Naive thymus-derived CD4-positive, alpha-beta T cell (primary cell): ENCODE measurements at regions not wholly inside any gene's neighbourhood (a gene's known extent, or its start where the extent isn't known, plus 50 kb on each side); places are given as distances from the start of the nearest gene placed in this dataset.
"Not testable (repeated sequence)": the region's sequence is repeated elsewhere in the genome, so short reads cannot be mapped to it uniquely, and the experiment has no call there.

ENCODE experiments used
- ATAC-seq: fragments of 150-1000 bp; cut with Tn5 transposase; 2 replicates; pipeline ENCODE4 v1.10.0; 2021; ENCODE audit warnings: mild to moderate bottlenecking, moderate library complexity
- CTCF ChIA-PET: fragments of 350-600 bp; sonication (Branson Sonifier 250); formaldehyde crosslinking; loops from one replicate; lab custom pipeline; 2021; ENCODE audit warnings: antibody characterized with exemption; lab: Charles Lee
- POLR2A ChIA-PET: fragments of 350-600 bp; sonication (Branson Sonifier 250); formaldehyde crosslinking; loops from one replicate; lab custom pipeline; 2021; ENCODE audit warnings: antibody characterized with exemption, inconsistent platforms; lab: Charles Lee
- DNase-seq, 9 donors: peaks; one replicate each; pipeline versions ENCODE4 v3.0.0 to v3.0.0-alpha.2; 2020 to 2022; ENCODE audit warnings: mixed read lengths in 1 of 9
- H3K27ac ChIP-seq: one replicate; pipeline ENCODE4 v1.7.0; 2013; ENCODE audit warnings: mild to moderate bottlenecking, low read depth, low read length, moderate library complexity
- H3K27me3 ChIP-seq, 2 donors: one replicate each; pipeline ENCODE4 v1.7.0; 2013; ENCODE audit warnings: low read length in 2 of 2, mild to moderate bottlenecking in 2 of 2, moderate library complexity in 2 of 2; ENCODE audit not compliant: control insufficient read depth in 2 of 2, insufficient read depth in 2 of 2
- H3K36me3 ChIP-seq, 3 experiments: 1 replicate in 2 of 3; 2 replicates in 1 of 3; pipeline ENCODE4 v1.7.0; 2013; ENCODE audit warnings: low read length in 3 of 3, mild to moderate bottlenecking in 3 of 3, moderate library complexity in 1 of 3; ENCODE audit not compliant: insufficient read depth in 3 of 3, control insufficient read depth in 2 of 3
- H3K4me1 ChIP-seq, 2 donors: one replicate each; pipeline ENCODE4 v1.7.0; 2013; ENCODE audit warnings: low read length in 2 of 2, mild to moderate bottlenecking in 2 of 2, moderate library complexity in 1 of 2; ENCODE audit not compliant: control insufficient read depth in 2 of 2, insufficient read depth in 2 of 2
- H3K4me3 ChIP-seq: 2 replicates; pipeline ENCODE4 v1.7.0; 2013; ENCODE audit warnings: mild to moderate bottlenecking, low read length
- H3K9me3 ChIP-seq, 3 experiments: 1 replicate in 2 of 3; 2 replicates in 1 of 3; pipeline ENCODE4 v1.7.0; 2013; ENCODE audit warnings: low read length in 3 of 3; ENCODE audit not compliant: control insufficient read depth in 2 of 3
- H3K27ac Mint-ChIP-seq, 9 donors: one replicate each; pipeline ENCODE4 v1.8.0; 2020 to 2022; ENCODE audit warnings: mixed read lengths in 9 of 9, mild to moderate bottlenecking in 8 of 9, moderate library complexity in 5 of 9, inconsistent platforms in 2 of 9
- H3K27me3 Mint-ChIP-seq, 5 donors: one replicate each; pipeline ENCODE4 v1.8.0; 2021 to 2022; ENCODE audit warnings: mixed read lengths in 5 of 5, mild to moderate bottlenecking in 1 of 5
- H3K36me3 Mint-ChIP-seq, 5 donors: one replicate each; pipeline ENCODE4 v1.8.0; 2020 to 2022; ENCODE audit warnings: mixed read lengths in 5 of 5, mild to moderate bottlenecking in 3 of 5, inconsistent platforms in 1 of 5
- H3K4me1 Mint-ChIP-seq, 7 donors: one replicate each; pipeline ENCODE4 v1.8.0; 2020 to 2022; ENCODE audit warnings: mixed read lengths in 7 of 7, mild to moderate bottlenecking in 3 of 7, inconsistent platforms in 1 of 7
- H3K4me3 Mint-ChIP-seq, 10 donors: one replicate each; pipeline ENCODE4 v1.8.0; 2020 to 2022; ENCODE audit warnings: mild to moderate bottlenecking in 10 of 10, mixed read lengths in 10 of 10, moderate library complexity in 6 of 10, inconsistent platforms in 2 of 10
- H3K9me3 Mint-ChIP-seq, 11 donors: one replicate each; pipeline ENCODE4 v1.8.0; 2020 to 2022; ENCODE audit warnings: mixed read lengths in 11 of 11, mild to moderate bottlenecking in 4 of 11, inconsistent platforms in 1 of 11, moderate library complexity in 1 of 11
- intact Hi-C, 2 donors: fragments of 100-400 bp; cut with micrococcal nuclease; formaldehyde crosslinking; loops; one replicate each; pipeline ENCODE4 v1.15.1; 2023

- ATAC-seq (no peak), DNase-seq (no peak)
- Mint-ChIP-seq H3K9me3 (peaks cover 0 to 11% (median 0%) of the 10 kb centered on the region in 11 donors), H3K36me3 (no peaks in the 10 kb centered on the region), H3K4me3 (no peak overlapping the region), H3K27me3 (peaks cover 0 to 2% (median 0%) of the 10 kb centered on the region in 5 donors), H3K27ac (peak overlapping the region in 1 of 9 donors; percentile 62), H3K4me1 (peaks cover 9 to 33% (median 21%) of the 10 kb centered on the region in 7 donors)
- Histone ChIP-seq H3K36me3 (no peaks in the 10 kb centered on the region), H3K27me3 (no peaks in the 10 kb centered on the region), H3K27ac (no peak overlapping the region), H3K4me1 (peaks cover 0 to 4% of the 10 kb centered on the region in 2 donors), H3K9me3 (no peaks in the 10 kb centered on the region), H3K4me3 (no peak overlapping the region)
- ChIA-PET POLR2A (interaction anchor here (0.6 kb wide), 1 partner anchor 109 kb away, joined by 3 read pairs; no protein-coding TSS in a partner anchor), CTCF (no interaction called here)
- intact Hi-C loops = loop anchor here in 1 of 2 donors (10.0 kb wide), 1 partner anchor 73 kb away; no protein-coding TSS in a partner anchor
Measured at GRCh38 chr2:391696-392095, 103.8 kb upstream of the ALKAL2 start.

GRCh38 chr2:390959-391358 is 103.1 kb upstream of the ALKAL2 start:
- DNase-seq (no peak), ATAC-seq (no peak)
- intact Hi-C loops = loop anchor here in 1 of 2 donors (10.0 kb wide), 1 partner anchor 74 kb away; no protein-coding TSS in a partner anchor
- H3K4me3 ChIP-seq = no peak overlapping the region
- ChIA-PET POLR2A (interaction anchor here (0.6 kb wide), 1 partner anchor 109 kb away, joined by 3 read pairs; no protein-coding TSS in a partner anchor), CTCF (no interaction called here)
- peaks cover 0 to 4% of the 10 kb centered on the region in 2 donors for H3K4me1 ChIP-seq
- Mint-ChIP-seq H3K36me3 (no peaks in the 10 kb centered on the region), H3K4me1 (peaks cover 9 to 33% (median 21%) of the 10 kb centered on the region in 7 donors), H3K27ac (peak overlapping the region in 1 of 9 donors; percentile 62), H3K27me3 (peaks cover 0 to 2% (median 0%) of the 10 kb centered on the region in 5 donors), H3K9me3 (peaks cover 0 to 11% (median 0%) of the 10 kb centered on the region in 11 donors), H3K4me3 (no peak overlapping the region)
- H3K36me3 ChIP-seq = no peaks in the 10 kb centered on the region
- no peaks in the 10 kb centered on the region for H3K9me3 ChIP-seq
- no peak overlapping the region for H3K27ac ChIP-seq
- H3K27me3 ChIP-seq = no peaks in the 10 kb centered on the region

- DNase-seq, H3K36me3 Mint-ChIP-seq, H3K4me3 Mint-ChIP-seq, H3K27me3 ChIP-seq, H3K4me1 ChIP-seq, ATAC-seq, H3K27ac Mint-ChIP-seq, H3K27ac ChIP-seq, POLR2A ChIA-PET, H3K4me3 ChIP-seq, H3K9me3 ChIP-seq, H3K27me3 Mint-ChIP-seq, H3K36me3 ChIP-seq, CTCF ChIA-PET: not testable (repeated sequence)
- Mint-ChIP-seq H3K4me1 (peaks cover 9 to 31% (median 19%) of the 10 kb centered on the region in 7 donors), H3K9me3 (peaks cover 0 to 11% (median 0%) of the 10 kb centered on the region in 11 donors)
- intact Hi-C loops = loop anchor here in 1 of 2 donors (10.0 kb wide), 1 partner anchor 75 kb away; no protein-coding TSS in a partner anchor
Measured at GRCh38 chr2:389985-390384, 102.1 kb upstream of the ALKAL2 start.

- H3K9me3 ChIP-seq, CTCF ChIA-PET, POLR2A ChIA-PET, H3K27ac Mint-ChIP-seq, H3K27me3 Mint-ChIP-seq, H3K4me1 ChIP-seq, DNase-seq, H3K27ac ChIP-seq, H3K4me3 Mint-ChIP-seq, H3K4me3 ChIP-seq, H3K27me3 ChIP-seq, intact Hi-C loops, H3K36me3 ChIP-seq, ATAC-seq, H3K36me3 Mint-ChIP-seq: not testable (repeated sequence)
- Mint-ChIP-seq H3K4me1 (peaks cover 4 to 22% (median 10%) of the 10 kb centered on the region in 7 donors), H3K9me3 (peaks cover 0 to 11% (median 0%) of the 10 kb centered on the region in 11 donors)
Measured at GRCh38 chr2:388752-389151, 100.9 kb upstream of the ALKAL2 start.

- H3K9me3 ChIP-seq = no peaks in the 10 kb centered on the region
- no peaks in the 10 kb centered on the region for H3K27me3 ChIP-seq
- Mint-ChIP-seq H3K9me3 (peaks cover 0 to 11% (median 0%) of the 10 kb centered on the region in 11 donors), H3K4me3 (no peak overlapping the region), H3K27me3 (peaks cover 0 to 2% (median 0%) of the 10 kb centered on the region in 5 donors), H3K4me1 (peaks cover under 1 to 14% (median 3%) of the 10 kb centered on the region in 7 donors), H3K27ac (no peak overlapping the region), H3K36me3 (no peaks in the 10 kb centered on the region)
- no peaks in the 10 kb centered on the region for H3K4me1 ChIP-seq
- POLR2A ChIA-PET = no interaction called here
- no peak overlapping the region for H3K4me3 ChIP-seq
- intact Hi-C loops = no loop called here
- CTCF ChIA-PET = no interaction called here
- ATAC-seq (no peak), DNase-seq (no peak)
- no peak overlapping the region for H3K27ac ChIP-seq
- H3K36me3 ChIP-seq = no peaks in the 10 kb centered on the region
Measured at GRCh38 chr2:387980-388421, 100.1 kb upstream of the ALKAL2 start.

GRCh38 chr2:386406-387103 is 98.7 kb upstream of the ALKAL2 start:
- peaks cover 0 to 4% (median 0%) of the 10 kb centered on the region in 7 donors for H3K4me1 Mint-ChIP-seq
- Histone ChIP-seq H3K36me3 (no peaks in the 10 kb centered on the region), H3K4me1 (no peaks in the 10 kb centered on the region), H3K27me3 (no peaks in the 10 kb centered on the region), H3K4me3 (no peak overlapping the region), H3K9me3 (no peaks in the 10 kb centered on the region), H3K27ac (no peak overlapping the region)
- no peak overlapping the region for H3K4me3 Mint-ChIP-seq
- ChIA-PET POLR2A (no interaction called here), CTCF (interaction anchor here (0.5 kb wide), 1 partner anchor 118 kb away, joined by 3 read pairs; no protein-coding TSS in a partner anchor)
- intact Hi-C loops = no loop called here
- ATAC-seq = no peak
- peaks cover 0 to 4% (median 2%) of the 10 kb centered on the region in 5 donors for H3K27me3 Mint-ChIP-seq
- peaks cover 0 to 10% (median 0%) of the 10 kb centered on the region in 11 donors for H3K9me3 Mint-ChIP-seq
- peak overlapping the region in 1 of 9 donors; percentile 36 for H3K27ac Mint-ChIP-seq
- no peak for DNase-seq
- H3K36me3 Mint-ChIP-seq = no peaks in the 10 kb centered on the region
